Parathyroid adenoma (tissue), 2 donors: ENCODE measurements at regions not wholly inside any gene's neighbourhood (a gene's known extent, or its start where the extent isn't known, plus 50 kb on each side); places are given as distances from the start of the nearest gene placed in this dataset.
A peak's percentile ranks its signal among the peaks of the same experiment; 100 is the strongest.

ENCODE experiments used
- H2AFZ ChIP-seq: fragments of 300-600 bp; sonication (generic); one replicate; pipeline ENCODE4 v1.7.0; 2017; ENCODE audit warnings: antibody characterized with exemption, mild to moderate bottlenecking
- H3K27ac ChIP-seq: fragments of 300-600 bp; sonication (generic); one replicate; pipeline ENCODE4 v1.7.0; 2017
- H3K27me3 ChIP-seq: fragments of 300-600 bp; sonication (generic); one replicate; pipeline ENCODE4 v1.7.0; 2017; ENCODE audit warnings: low read length; ENCODE audit not compliant: control insufficient read depth, insufficient read depth
- H3K36me3 ChIP-seq: fragments of 300-600 bp; sonication (generic); one replicate; pipeline ENCODE4 v1.7.0; 2017; ENCODE audit warnings: low read length; ENCODE audit not compliant: control insufficient read depth, insufficient read depth
- H3K4me1 ChIP-seq: fragments of 300-600 bp; sonication (generic); one replicate; pipeline ENCODE4 v1.7.0; 2017; ENCODE audit warnings: control low read depth
- H3K4me2 ChIP-seq: fragments of 300-600 bp; sonication (generic); one replicate; pipeline ENCODE4 v1.7.0; 2017; ENCODE audit warnings: low read length
- H3K4me3 ChIP-seq: fragments of 300-600 bp; sonication (generic); one replicate; pipeline ENCODE4 v1.7.0; 2017; ENCODE audit warnings: low read depth, low read length
- H3K79me2 ChIP-seq: fragments of 300-600 bp; sonication (generic); one replicate; pipeline ENCODE4 v1.7.0; 2017; ENCODE audit warnings: control low read depth
- H3K9ac ChIP-seq: fragments of 300-600 bp; sonication (generic); one replicate; pipeline ENCODE4 v1.7.0; 2017; ENCODE audit warnings: mild to moderate bottlenecking
- H3K9me3 ChIP-seq: fragments of 300-600 bp; sonication (generic); one replicate; pipeline ENCODE4 v1.7.0; 2017; ENCODE audit warnings: low read length; ENCODE audit not compliant: control insufficient read depth
- TF ChIP-seq, protein P1 (sequence below): fragments of 300-600 bp; sonication (generic); IDR thresholded peaks from one replicate; pipeline ENCODE4 v1.7.0; 2017; ENCODE audit warnings: antibody characterized with exemption, mild to moderate bottlenecking
- donor health status: primary hyperparathyroidism.

GRCh38 chr1:30234091-30234490, 489.3 kb downstream of the MATN1 start:
- Histone ChIP-seq H3K27ac (no peak overlapping the region), H3K4me2 (no peak overlapping the region), H3K79me2 (no peaks in the 10 kb centered on the region), H3K9me3 (no peaks in the 10 kb centered on the region), H3K4me1 (no peaks in the 10 kb centered on the region), H3K27me3 (no peaks in the 10 kb centered on the region), H3K36me3 (no peaks in the 10 kb centered on the region), H2AFZ (no peak overlapping the region), H3K9ac (no peak overlapping the region), H3K4me3 (no peak overlapping the region)
- TF ChIP-seq, protein P1, sequence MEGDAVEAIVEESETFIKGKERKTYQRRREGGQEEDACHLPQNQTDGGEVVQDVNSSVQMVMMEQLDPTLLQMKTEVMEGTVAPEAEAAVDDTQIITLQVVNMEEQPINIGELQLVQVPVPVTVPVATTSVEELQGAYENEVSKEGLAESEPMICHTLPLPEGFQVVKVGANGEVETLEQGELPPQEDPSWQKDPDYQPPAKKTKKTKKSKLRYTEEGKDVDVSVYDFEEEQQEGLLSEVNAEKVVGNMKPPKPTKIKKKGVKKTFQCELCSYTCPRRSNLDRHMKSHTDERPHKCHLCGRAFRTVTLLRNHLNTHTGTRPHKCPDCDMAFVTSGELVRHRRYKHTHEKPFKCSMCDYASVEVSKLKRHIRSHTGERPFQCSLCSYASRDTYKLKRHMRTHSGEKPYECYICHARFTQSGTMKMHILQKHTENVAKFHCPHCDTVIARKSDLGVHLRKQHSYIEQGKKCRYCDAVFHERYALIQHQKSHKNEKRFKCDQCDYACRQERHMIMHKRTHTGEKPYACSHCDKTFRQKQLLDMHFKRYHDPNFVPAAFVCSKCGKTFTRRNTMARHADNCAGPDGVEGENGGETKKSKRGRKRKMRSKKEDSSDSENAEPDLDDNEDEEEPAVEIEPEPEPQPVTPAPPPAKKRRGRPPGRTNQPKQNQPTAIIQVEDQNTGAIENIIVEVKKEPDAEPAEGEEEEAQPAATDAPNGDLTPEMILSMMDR, result no peak

DNA sequence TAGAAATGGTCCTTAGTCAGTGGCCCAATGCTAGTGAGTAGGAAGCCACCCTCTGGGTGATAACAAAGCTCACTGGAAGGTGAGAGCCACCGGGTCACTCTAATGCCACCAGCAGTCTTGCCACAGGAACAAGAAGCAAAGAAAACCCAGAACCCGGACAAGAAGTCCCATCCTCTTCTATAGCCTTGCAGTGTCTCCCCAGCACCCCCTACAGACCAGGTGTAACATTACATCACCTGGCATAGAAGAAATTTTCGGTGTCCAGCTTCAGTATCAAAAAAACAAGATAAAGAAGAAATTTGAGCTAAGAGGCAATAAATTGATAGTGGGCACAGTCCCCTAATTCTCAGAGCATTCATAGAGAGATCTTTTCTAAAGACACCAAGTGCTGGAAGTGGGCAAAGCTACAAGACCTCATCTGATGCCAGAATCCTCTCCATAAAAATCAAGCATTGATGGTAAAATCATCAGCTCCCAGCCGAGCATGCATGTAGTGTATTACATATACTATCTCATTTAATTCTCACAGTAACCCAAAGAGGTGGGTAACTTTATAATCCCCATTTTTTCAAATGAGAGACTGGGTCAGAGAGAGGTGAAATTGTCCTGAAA, 491.0 kb downstream of the MATN1 start:
- Histone ChIP-seq H3K36me3 (no peaks in the 10 kb centered on the region), H3K27me3 (no peaks in the 10 kb centered on the region), H2AFZ (no peak overlapping the region), H3K9me3 (no peaks in the 10 kb centered on the region), H3K4me2 (no peak overlapping the region), H3K4me3 (no peak overlapping the region), H3K79me2 (no peaks in the 10 kb centered on the region), H3K4me1 (no peaks in the 10 kb centered on the region), H3K27ac (no peak overlapping the region), H3K9ac (no peak overlapping the region)
- TF ChIP-seq, protein P1, result peak; percentile 36

DNA sequence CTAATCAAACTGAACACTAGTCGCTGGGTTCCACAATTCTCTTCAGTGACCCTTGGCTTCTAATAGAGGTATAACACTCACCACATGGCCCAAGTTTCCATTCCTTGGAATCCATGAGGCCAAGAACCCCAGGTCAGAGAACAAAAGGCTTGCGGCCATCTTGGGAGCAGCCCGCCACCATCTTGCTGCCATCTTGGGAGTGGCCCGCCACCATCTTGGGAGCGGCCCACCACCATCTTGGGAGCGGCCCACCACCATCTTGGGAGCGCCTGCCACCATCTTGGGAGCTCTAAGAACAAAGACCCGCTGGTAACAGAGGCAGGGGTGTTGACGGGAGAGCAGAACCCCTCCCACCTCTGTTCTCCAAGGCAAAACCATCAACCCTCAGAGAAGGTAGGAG, 493.4 kb downstream of the MATN1 start:
- H3K9ac ChIP-seq, result no peak overlapping the region
- H3K36me3 ChIP-seq, result no peaks in the 10 kb centered on the region
- TF ChIP-seq, protein P1, result no peak
- no peak overlapping the region for H2AFZ ChIP-seq
- H3K4me2 ChIP-seq, result no peak overlapping the region
- H3K4me3 ChIP-seq, result no peak overlapping the region
- H3K9me3 ChIP-seq, result no peaks in the 10 kb centered on the region
- H3K27me3 ChIP-seq, result no peaks in the 10 kb centered on the region
- H3K79me2 ChIP-seq, result no peaks in the 10 kb centered on the region
- H3K27ac ChIP-seq, result no peak overlapping the region
- H3K4me1 ChIP-seq, result no peaks in the 10 kb centered on the region

DNA sequence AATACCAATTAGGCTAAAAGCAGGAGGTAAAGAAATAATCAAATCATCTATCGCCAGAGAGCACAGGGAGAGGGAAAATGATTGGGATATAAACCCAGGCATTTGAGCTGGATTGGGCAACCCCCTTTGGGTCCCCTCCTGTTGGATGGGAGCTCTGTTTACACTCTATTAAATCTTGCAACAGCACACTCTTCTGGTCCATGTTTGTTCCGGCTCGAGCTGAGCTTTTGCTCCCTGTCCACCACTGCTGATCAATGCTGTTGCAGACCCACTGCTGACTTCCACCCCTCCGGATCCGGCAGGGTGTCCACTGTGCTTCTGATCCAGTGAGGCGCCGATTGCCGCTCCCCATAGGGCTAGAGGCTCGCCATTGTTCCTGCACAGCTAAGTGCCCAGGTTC, 493.8 kb downstream of the MATN1 start:
- Histone ChIP-seq H3K27me3 (no peaks in the 10 kb centered on the region), H3K9me3 (no peaks in the 10 kb centered on the region), H3K27ac (no peak overlapping the region), H3K4me3 (no peak overlapping the region), H3K9ac (no peak overlapping the region), H3K36me3 (no peaks in the 10 kb centered on the region), H3K4me1 (no peaks in the 10 kb centered on the region), H3K79me2 (no peaks in the 10 kb centered on the region), H2AFZ (no peak overlapping the region), H3K4me2 (no peak overlapping the region)
- TF ChIP-seq, protein P1, result no peak

DNA sequence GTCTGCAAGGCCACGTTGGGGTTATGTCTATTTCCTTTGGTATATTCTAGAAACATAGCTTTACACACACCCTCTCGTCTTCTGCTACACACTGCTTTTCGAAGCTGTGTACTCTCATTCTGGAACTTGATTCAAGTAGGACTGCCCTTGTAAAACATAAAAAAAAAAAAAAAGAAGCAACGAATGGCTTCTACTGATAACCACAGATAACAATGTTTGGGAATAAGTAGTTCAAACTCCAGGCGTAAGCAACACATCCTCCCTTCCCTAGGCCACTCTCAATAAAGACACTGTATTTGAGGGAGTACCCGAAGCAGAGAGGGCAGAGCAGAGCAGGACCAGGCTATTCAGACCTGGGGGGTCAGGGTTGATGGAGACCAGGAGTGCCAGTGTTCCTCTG, 496.7 kb downstream of the MATN1 start:
- Histone ChIP-seq H3K9me3 (no peaks in the 10 kb centered on the region), H3K36me3 (no peaks in the 10 kb centered on the region), H2AFZ (no peak overlapping the region), H3K4me1 (no peaks in the 10 kb centered on the region), H3K9ac (no peak overlapping the region), H3K79me2 (no peaks in the 10 kb centered on the region), H3K27ac (no peak overlapping the region), H3K4me3 (no peak overlapping the region), H3K4me2 (no peak overlapping the region), H3K27me3 (no peaks in the 10 kb centered on the region)
- TF ChIP-seq, protein P1, result no peak
